RWPE2 (cell line): ENCODE measurements at regions not wholly inside any gene's neighbourhood (a gene's known extent, or its start where the extent isn't known, plus 50 kb on each side); places are given as distances from the start of the nearest gene placed in this dataset.
"Not testable (repeated sequence)": the region's sequence is repeated elsewhere in the genome, so short reads cannot be mapped to it uniquely, and the experiment has no call there.

ENCODE experiments used
- ATAC-seq: fragments of 200-7000 bp; cut with Tn5 transposase; 3 replicates; pipeline ENCODE4 v1.9.1; 2021; ENCODE audit warnings: low read depth
- DNase-seq: peaks from one replicate; pipeline ENCODE4 v3.0.0-alpha.2; 2020; ENCODE audit warnings: low spot score
- H3K27ac ChIP-seq: fragments of 450-650 bp; 2 replicates; pipeline ENCODE4 v1.5.1; 2017; ENCODE audit warnings: mild to moderate bottlenecking; ENCODE audit not compliant: poor library complexity, severe bottlenecking
- H3K27me3 ChIP-seq: fragments of 250-450 bp; sonication (Bioruptor Pico); 2 replicates; pipeline ENCODE4 v1.5.1; 2021; ENCODE audit warnings: mild to moderate bottlenecking, moderate library complexity; ENCODE audit not compliant: insufficient read depth, poor library complexity, severe bottlenecking
- H3K36me3 ChIP-seq: fragments of 250-450 bp; sonication (Bioruptor Pico); 2 replicates; pipeline ENCODE4 v1.5.1; 2020; ENCODE audit warnings: low read depth, mild to moderate bottlenecking, moderate library complexity
- H3K4me1 ChIP-seq: fragments of 250-450 bp; sonication (Bioruptor Pico); 2 replicates; pipeline ENCODE4 v1.5.1; 2021; ENCODE audit warnings: mild to moderate bottlenecking, moderate library complexity; ENCODE audit not compliant: insufficient read depth, poor library complexity, severe bottlenecking
- H3K4me3 ChIP-seq: fragments of 250-450 bp; sonication (Bioruptor Pico); 2 replicates; pipeline ENCODE4 v1.5.1; 2021; ENCODE audit warnings: mild to moderate bottlenecking, moderate library complexity; ENCODE audit not compliant: severe bottlenecking
- H3K9me3 ChIP-seq: fragments of 250-450 bp; sonication (Bioruptor Pico); 2 replicates; pipeline ENCODE4 v1.5.1; 2021; ENCODE audit warnings: mild to moderate bottlenecking, moderate library complexity; ENCODE audit not compliant: severe bottlenecking
- CTCF ChIP-seq: fragments of 450-650 bp; IDR thresholded peaks from one replicate; pipeline ENCODE4 v1.5.1; 2017; ENCODE audit warnings: mild to moderate bottlenecking, moderate library complexity; ENCODE audit not compliant: poor library complexity, severe bottlenecking

DNA sequence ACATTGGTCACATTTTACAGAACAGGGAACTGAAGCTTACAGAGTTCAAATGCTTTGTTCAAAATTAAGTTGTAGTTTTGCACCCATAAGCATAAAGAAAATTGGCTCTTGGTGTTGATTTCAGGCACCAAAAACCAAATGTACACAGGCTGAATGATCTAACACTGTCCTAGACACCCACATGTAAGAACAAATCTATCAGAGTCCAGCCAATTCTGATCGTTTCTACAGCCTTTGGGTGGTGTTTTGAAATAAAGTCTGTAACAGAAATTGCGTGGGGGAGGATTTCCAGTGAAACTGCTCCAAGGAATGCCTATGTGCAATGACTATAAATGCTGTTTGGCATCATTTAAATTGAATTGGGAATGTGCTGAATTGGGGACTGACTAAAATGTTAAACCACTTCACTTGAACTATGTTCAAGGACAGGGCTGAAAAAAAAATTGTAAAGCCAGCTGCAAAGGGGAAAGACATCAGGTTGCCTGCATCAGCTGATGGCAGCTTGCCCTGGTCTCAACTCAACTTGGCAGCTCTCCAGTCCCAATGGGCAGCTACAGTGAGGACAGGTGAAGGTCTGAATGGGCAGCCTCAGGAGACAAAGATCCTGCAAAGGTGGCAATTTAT, 92.2 kb upstream of the TRPC7 start:
- H3K4me1 ChIP-seq, result no peaks in the 10 kb centered on the region
- DNase-seq (no peak), ATAC-seq (no peak)
- H3K36me3 ChIP-seq, result no peaks in the 10 kb centered on the region
- no peak overlapping the region for H3K27ac ChIP-seq
- no peak overlapping the region for H3K4me3 ChIP-seq
- TF ChIP-seq CTCF, result no peak
- H3K9me3 ChIP-seq, result no peaks in the 10 kb centered on the region
- H3K27me3 ChIP-seq, result peaks cover 7% of the 10 kb centered on the region

- peaks cover 7% of the 10 kb centered on the region for H3K27me3 ChIP-seq
- no peak for DNase-seq
- no peak for TF ChIP-seq CTCF
- H3K9me3 ChIP-seq, result no peaks in the 10 kb centered on the region
- no peaks in the 10 kb centered on the region for H3K4me1 ChIP-seq
- H3K27ac ChIP-seq, result no peak overlapping the region
- no peak for ATAC-seq
- H3K36me3 ChIP-seq, result no peaks in the 10 kb centered on the region
- no peak overlapping the region for H3K4me3 ChIP-seq
Measured at GRCh38 chr5:136455409-136455808, 90.1 kb upstream of the TRPC7 start.

DNA sequence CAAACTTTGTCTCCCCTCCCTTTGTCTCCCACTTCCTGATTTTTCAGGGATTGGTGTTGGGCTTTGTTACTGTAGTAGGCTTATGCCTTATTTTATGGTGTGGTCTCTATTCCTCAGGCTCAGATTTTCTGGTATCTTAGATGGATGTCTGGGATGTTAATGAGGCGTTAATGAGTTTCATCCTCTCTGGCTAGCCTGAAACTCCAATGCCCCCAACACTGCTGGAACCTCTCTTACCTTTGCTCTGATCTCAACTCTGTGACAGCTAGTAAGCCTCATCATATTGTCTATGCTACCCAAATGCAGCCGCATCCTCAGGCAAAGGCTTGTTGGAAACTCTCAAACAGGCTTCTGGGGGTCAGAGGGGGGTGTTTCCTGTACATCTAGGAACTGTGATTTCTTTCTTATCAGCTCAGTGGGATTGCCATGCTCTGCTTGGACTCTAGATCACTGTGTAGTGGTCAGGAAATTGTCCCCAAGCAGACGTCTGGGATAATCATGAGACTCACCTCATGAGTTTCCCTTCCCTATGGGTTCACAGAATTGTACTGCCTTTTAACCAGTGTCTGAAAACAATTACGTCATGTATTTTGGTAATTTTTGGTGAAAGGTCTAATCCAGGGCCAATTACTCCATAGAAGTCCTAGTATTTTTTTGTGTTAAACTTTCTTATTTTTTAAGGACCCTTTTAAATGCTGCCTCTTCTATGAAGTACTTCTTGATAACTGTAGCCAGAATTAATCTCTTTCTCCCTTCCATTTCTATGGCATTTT, 88.8 kb upstream of the TRPC7 start:
- no peak for ATAC-seq

GRCh38 chr5:136453199-136453598, 87.9 kb upstream of the TRPC7 start:
- no peak for TF ChIP-seq CTCF
- Histone ChIP-seq H3K4me1 (no peaks in the 10 kb centered on the region), H3K9me3 (no peaks in the 10 kb centered on the region), H3K4me3 (no peak overlapping the region), H3K27me3 (peaks cover 11% of the 10 kb centered on the region), H3K27ac (no peak overlapping the region), H3K36me3 (no peaks in the 10 kb centered on the region)
- DNase-seq (no peak), ATAC-seq (no peak)

More for the DNA sequence above, 88.8 kb upstream of the TRPC7 start:
- H3K27me3 ChIP-seq, result peaks cover 6% of the 10 kb centered on the region
- H3K36me3 ChIP-seq, result no peaks in the 10 kb centered on the region
- TF ChIP-seq CTCF, result no peak
- DNase-seq, result no peak
- H3K4me1 ChIP-seq, result no peaks in the 10 kb centered on the region
- no peaks in the 10 kb centered on the region for H3K9me3 ChIP-seq
- H3K27ac ChIP-seq, result no peak overlapping the region
- no peak overlapping the region for H3K4me3 ChIP-seq

- not testable (repeated sequence) for H3K36me3 ChIP-seq, H3K4me1 ChIP-seq, ATAC-seq, DNase-seq, H3K27ac ChIP-seq, H3K4me3 ChIP-seq, H3K9me3 ChIP-seq
- H3K27me3 ChIP-seq, result peaks cover 15% of the 10 kb centered on the region
Measured at GRCh38 chr5:136447576-136447975, 82.2 kb upstream of the TRPC7 start.
